Pancreas (tissue), 10 donors: ENCODE measurements at regions not wholly inside any gene's neighbourhood (a gene's known extent, or its start where the extent isn't known, plus 50 kb on each side); places are given as distances from the start of the nearest gene placed in this dataset.

ENCODE experiments used
- ATAC-seq, 4 donors: fragments of 200-7000 bp; cut with Tn5 transposase; one replicate each; pipeline versions ENCODE4 v1.8.0 to v1.9.1; 2020; ENCODE audit warnings: mild to moderate bottlenecking in 4 of 4, moderate library complexity in 4 of 4
- DNase-seq, 6 donors: peaks; one replicate each; pipeline ENCODE4 v3.0.0-alpha.2; 2020
- FAIRE-seq: peaks from 2 replicates; lab custom pipeline; 2012; peaks lifted over from hg19 to GRCh38; lab: Jason Lieb, UNC
- H3K27ac ChIP-seq, 4 donors: fragments of 200-600 bp; sonication (generic); 1 replicate in 3 of 4; 2 replicates in 1 of 4; pipeline versions ENCODE4 v1.5.0 to v1.8.0; 2020
- H3K27me3 ChIP-seq, 4 donors: fragments of 200-600 bp; one replicate each; pipeline ENCODE4 v1.8.0; 2021
- H3K36me3 ChIP-seq, 3 donors: fragments of 200-600 bp; sonication (generic) in 1 of 3; one replicate each; pipeline versions ENCODE4 v1.5.0 to v1.8.0; 2020 to 2021
- H3K4me1 ChIP-seq, 3 donors: fragments of 200-600 bp; one replicate each; pipeline ENCODE4 v1.8.0; 2021
- H3K4me3 ChIP-seq, 4 donors: fragments of 200-600 bp; sonication (generic) in 2 of 4; one replicate each; pipeline versions ENCODE4 v1.5.0 to v1.8.0; 2020 to 2021
- H3K9me3 ChIP-seq, 4 donors: fragments of 200-600 bp; one replicate each; pipeline ENCODE4 v1.8.0; 2021
- CTCF ChIP-seq, 4 donors: fragments of 200-600 bp; sonication (generic) in 3 of 4; IDR thresholded peaks; one replicate each; pipeline versions ENCODE4 v1.5.0 to v1.8.0; 2021; ENCODE audit warnings: antibody characterized with exemption in 4 of 4
- WGBS, 2 donors: extraction: QIAGEN DNeasy Blood & Tissue Kit; methylation state at CpG; one replicate each; pipeline ENCODE4 v1.1.7; 2013; 5-methylcytosine and 5-hydroxymethylcytosine counted together
- intact Hi-C, 3 donors: fragments of 100-400 bp; cut with DNase I; formaldehyde crosslinking; loops; one replicate each; pipeline versions ENCODE4 v1.11.1 to v1.14.2; 2022
- donor health status: healthy with polysubstance abuse.
- donor health status: DM: no; HTN: no; CAD: no; lungs with moderate emphysema.
- donor health status: DM: no; HTN: no; CAD: no.
- donor health status: control.
- donor health status: control.
- donor health status: Bipolar disorder and iron deficiency.
- donor health status: DM: yes; HTN: yes; CAD: no.
- donor health status: DM: no; HTN: no; CAD: no.
- donor health status: DM: no; HTN: no; CAD: no.
- donor health status: DM: yes; HTN: yes; CAD: no.

DNA sequence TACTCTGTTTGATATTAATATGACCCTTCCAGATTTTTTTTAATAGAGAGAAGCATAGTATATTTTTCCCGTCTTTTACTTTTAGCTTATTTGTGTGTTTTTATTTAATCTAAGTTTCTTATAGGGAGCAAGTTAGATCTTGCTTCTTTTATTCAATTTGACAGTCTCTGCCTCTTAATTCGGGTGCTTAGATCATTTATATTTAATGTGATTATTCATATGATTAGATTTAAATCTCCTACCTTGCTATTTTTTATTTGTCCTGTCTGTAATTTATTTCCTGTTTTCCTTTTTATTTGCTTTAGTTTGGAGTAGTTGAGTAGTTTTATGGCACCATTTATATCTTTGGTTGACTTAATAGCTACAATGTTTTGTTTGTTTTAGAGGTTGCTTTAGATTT, 66.1 kb downstream of the GJD2 start:
- FAIRE-seq = no peak
- intact Hi-C loops = no loop called here
- 43 to 58% methylated on average over 2 of the region's 2 CpGs for WGBS, 2 donors
- H3K27ac ChIP-seq = no peak overlapping the region
- no peaks in the 10 kb centered on the region for H3K36me3 ChIP-seq
- no peak for TF ChIP-seq CTCF (IDR thresholded peaks at IDR 0.05)
- ATAC-seq = no peak
- no peaks in the 10 kb centered on the region for H3K9me3 ChIP-seq
- H3K27me3 ChIP-seq = no peaks in the 10 kb centered on the region
- no peak overlapping the region for H3K4me3 ChIP-seq
- DNase-seq = no peak
- no peaks in the 10 kb centered on the region for H3K4me1 ChIP-seq

GRCh38 chr15:34684351-34684750, 70.4 kb downstream of the GJD2 start:
- intact Hi-C loops = no loop called here
- DNase-seq = no peak
- Histone ChIP-seq H3K27ac (no peak overlapping the region), H3K4me1 (no peaks in the 10 kb centered on the region), H3K9me3 (no peaks in the 10 kb centered on the region), H3K36me3 (no peaks in the 10 kb centered on the region), H3K4me3 (no peak overlapping the region), H3K27me3 (peaks cover 0 to 3% (median 0%) of the 10 kb centered on the region in 4 donors)
- no peak for FAIRE-seq
- no peak for ATAC-seq
- TF ChIP-seq CTCF (IDR thresholded peaks at IDR 0.05) = no peak
- 81 to 89% methylated on average over 2 of the region's 2 CpGs for WGBS, 2 donors

DNA sequence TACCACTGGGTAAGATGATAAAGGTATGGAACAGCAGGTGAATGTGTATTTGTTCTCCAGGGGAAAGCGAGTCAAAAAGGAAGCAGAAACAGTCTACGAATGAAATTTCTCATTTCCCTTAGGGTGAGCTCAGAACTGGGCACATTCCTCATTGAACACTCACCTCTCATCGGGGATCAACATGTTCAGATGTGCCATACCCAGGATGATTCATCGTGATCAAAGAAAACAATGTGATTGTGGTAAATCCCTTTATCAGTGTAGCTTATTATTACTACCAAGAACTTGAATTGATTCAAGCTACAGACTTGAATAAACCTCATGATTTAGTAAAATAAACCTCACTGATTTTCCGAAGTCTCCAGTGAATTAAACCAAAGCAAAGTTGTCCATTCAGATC, 72.1 kb downstream of the GJD2 start:
- Histone ChIP-seq H3K36me3 (no peaks in the 10 kb centered on the region), H3K27me3 (peaks cover 0 to 3% (median 0%) of the 10 kb centered on the region in 4 donors), H3K4me3 (no peak overlapping the region), H3K4me1 (no peaks in the 10 kb centered on the region), H3K27ac (no peak overlapping the region), H3K9me3 (no peaks in the 10 kb centered on the region)
- intact Hi-C loops = no loop called here
- no peak for FAIRE-seq
- WGBS, 2 donors = 75 to 78% methylated on average over 5 of the region's 5 CpGs
- ATAC-seq = no peak
- TF ChIP-seq CTCF (IDR thresholded peaks at IDR 0.05) = no peak
- no peak for DNase-seq

GRCh38 chr15:34679291-34679690, 75.5 kb downstream of the GJD2 start:
- Histone ChIP-seq H3K9me3 (no peaks in the 10 kb centered on the region), H3K4me3 (no peak overlapping the region), H3K4me1 (no peaks in the 10 kb centered on the region), H3K27ac (no peak overlapping the region), H3K36me3 (no peaks in the 10 kb centered on the region), H3K27me3 (peaks cover 0 to 3% (median 0%) of the 10 kb centered on the region in 4 donors)
- FAIRE-seq (no peak), ATAC-seq (no peak), DNase-seq (no peak)
- TF ChIP-seq CTCF (IDR thresholded peaks at IDR 0.05) = no peak
- intact Hi-C loops = no loop called here
- 42 to 64% methylated on average over 1 of the region's 1 CpG for WGBS, 2 donors

DNA sequence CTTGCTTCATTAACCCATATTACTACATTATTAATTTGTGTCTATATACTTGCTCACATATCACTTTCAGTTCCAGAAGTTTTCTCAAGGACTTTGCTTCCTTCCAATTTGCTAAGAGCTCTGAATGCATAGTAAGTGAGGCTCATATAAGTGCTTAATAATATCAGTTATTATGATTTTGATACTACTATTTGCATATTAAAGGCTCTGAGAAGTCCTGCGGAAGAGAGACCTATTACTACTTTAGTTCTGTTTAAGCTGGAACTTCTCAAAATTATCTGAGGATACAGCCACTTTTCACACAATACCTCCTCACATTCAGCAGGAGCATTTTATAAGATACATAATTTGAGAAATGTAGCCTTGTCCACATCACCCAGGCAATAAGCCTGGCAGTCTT, 81.6 kb downstream of the GJD2 start:
- FAIRE-seq = no peak
- Histone ChIP-seq H3K36me3 (no peaks in the 10 kb centered on the region), H3K9me3 (no peaks in the 10 kb centered on the region), H3K4me3 (no peak overlapping the region), H3K27ac (no peak overlapping the region), H3K4me1 (no peaks in the 10 kb centered on the region), H3K27me3 (no peaks in the 10 kb centered on the region)
- 90 to 95% methylated on average over 1 of the region's 1 CpG for WGBS, 2 donors
- ATAC-seq = no peak
- no peak for TF ChIP-seq CTCF (IDR thresholded peaks at IDR 0.05)
- DNase-seq = no peak
- intact Hi-C loops = no loop called here
